ENCODE measurements at regions not wholly inside any gene's neighbourhood (a gene's known extent, or its start where the extent isn't known, plus 50 kb on each side); places are given as distances from the start of the nearest gene placed in this dataset.

DNA sequence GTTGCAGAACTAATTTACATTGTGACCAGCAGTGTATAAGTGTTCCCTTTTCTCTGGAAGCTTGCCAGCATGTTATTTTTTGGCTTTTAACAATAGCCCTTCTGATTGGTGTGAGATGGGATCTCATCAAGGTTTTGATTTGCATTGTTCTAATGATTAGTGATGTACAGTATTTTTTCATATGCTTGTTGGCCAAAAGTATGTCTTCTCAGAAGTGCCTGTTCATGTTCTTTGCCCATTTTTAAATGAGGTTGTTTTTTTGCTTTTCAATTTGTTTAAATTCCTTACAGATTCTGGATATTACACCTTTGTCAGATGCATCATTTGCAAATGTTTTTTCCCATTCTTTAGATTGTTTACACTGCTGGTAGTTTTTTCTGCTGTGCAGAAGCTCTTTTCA, 627.0 kb upstream of the CNTNAP2 start:
- H3K56ac ChIP-seq (ENCODE audit: extremely low read depth, insufficient read depth, low read length): no peak overlapping the region
- ChIA-PET CTCF (no interaction called here), POLR2A (ENCODE audit: unreplicated experiment) (no interaction called here)
- no peak overlapping the region for H3K4ac ChIP-seq (ENCODE audit: low read depth, low read length)
- H2BK15ac ChIP-seq (ENCODE audit: low read depth, low read length): no peak overlapping the region
- no peak overlapping the region for H3K9ac ChIP-seq (ENCODE audit: low read depth, low read length)
- no peak overlapping the region for H3K14ac ChIP-seq (replicated peaks; ENCODE audit: low read depth, low read length)
- in situ Hi-C loops (cut with MboI; ENCODE audit: low sequenced_read_pairs): no loop called here
- H4K8ac ChIP-seq (ENCODE audit: low read depth in 2 of 2, low read length in 2 of 2): no peak overlapping the region
- no peaks in the 10 kb centered on the region for H3K27me3 ChIP-seq (ENCODE audit: control insufficient read depth, insufficient read depth, low read length)
- DNase-seq: no peak
- no peak overlapping the region for H3K27ac ChIP-seq (ENCODE audit: insufficient read depth, low read length)
- intact Hi-C loops (cut with micrococcal nuclease): no loop called here
- H4K91ac ChIP-seq (ENCODE audit: insufficient read depth, low read depth, low read length): no peak overlapping the region
- BruUV-seq (replicated peaks): no TSS peak
- H3K4me3 ChIP-seq (ENCODE audit: insufficient read depth, low read depth, low read length): no peak overlapping the region
- H2AK9ac ChIP-seq (replicated peaks; ENCODE audit: low read depth, low read length, poor library complexity): no peak overlapping the region
- H2AFZ ChIP-seq (replicated peaks; ENCODE audit: low read length, poor library complexity): no peak overlapping the region
- no peak overlapping the region for H2BK120ac ChIP-seq (ENCODE audit: low read depth, low read length)
- H2AK5ac ChIP-seq (ENCODE audit: low read depth, low read length): no peak overlapping the region
- H3K4me2 ChIP-seq (ENCODE audit: low read depth, low read length): no peak overlapping the region
- H4K5ac ChIP-seq (ENCODE audit: low read depth, low read length): no peak overlapping the region
- no peaks in the 10 kb centered on the region for H3K9me1 ChIP-seq (ENCODE audit: insufficient read depth, low read length)
- no peak overlapping the region for H2BK20ac ChIP-seq (ENCODE audit: low read depth, low read length)
- H2BK5ac ChIP-seq (ENCODE audit: low read depth, low read length, poor library complexity, severe bottlenecking): no peak overlapping the region
- dilution Hi-C loops (cut with HindIII; ENCODE audit: low sequenced_read_pairs, unreplicated experiment): no loop called here
- no peaks in the 10 kb centered on the region for H3K79me1 ChIP-seq (ENCODE audit: low read depth in 1 of 2, low read length in 2 of 2)
- H4K20me1 ChIP-seq (ENCODE audit: insufficient read depth, low read length): no peaks in the 10 kb centered on the region
- no peaks in the 10 kb centered on the region for H3K4me1 ChIP-seq (ENCODE audit: control insufficient read depth, insufficient read depth, low read length)
- no peak overlapping the region for H3K23ac ChIP-seq (ENCODE audit: low read depth, low read length)
- no peak for ATAC-seq (ENCODE audit: low read depth)
- H3K18ac ChIP-seq (ENCODE audit: low read depth, low read length): no peak overlapping the region
- peaks cover 3% of the 10 kb centered on the region; the same call in 1 of the 2 replicates for H3K9me3 ChIP-seq (ENCODE audit: control insufficient read depth, insufficient read depth, low read length)
- TF ChIP-seq MAZ (IDR thresholded peaks at IDR 0.05; ENCODE audit: borderline replicate concordance, low read depth, low read length): no peak
- TF ChIP-seq MAFK (IDR thresholded peaks at IDR 0.05; ENCODE audit: low read depth, low read length): no peak
- no peak for TF ChIP-seq NFE2L2 (IDR thresholded peaks at IDR 0.05; ENCODE audit: low read depth, low read length)
- no peak for TF ChIP-seq MXI1 (IDR thresholded peaks at IDR 0.05; ENCODE audit: borderline replicate concordance, low read depth, low read length)
- H3K36me3 ChIP-seq (ENCODE audit: control insufficient read depth, insufficient read depth, low read length): no peaks in the 10 kb centered on the region

Data from IMR-90 (cell line).